Activated T-cell treated with anti-CD3 and anti-CD28 coated beads, Interleukin-2, amount 50 U/mL, for 24 hours (primary cell): ENCODE measurements at regions not wholly inside any gene's neighbourhood (a gene's known extent, or its start where the extent isn't known, plus 50 kb on each side); places are given as distances from the start of the nearest gene placed in this dataset.

Experiments
- DNase-seq: peaks from one replicate; pipeline ENCODE4 v3.0.0-alpha.2; 2020
- H3K27ac Mint-ChIP-seq: 2 replicates; pipeline ENCODE4 v1.8.0; 2020; ENCODE audit warnings: mild to moderate bottlenecking, mixed read lengths
- H3K27me3 Mint-ChIP-seq: 2 replicates; pipeline ENCODE4 v1.8.0; 2020; ENCODE audit warnings: mixed read lengths
- H3K36me3 Mint-ChIP-seq: 2 replicates; pipeline ENCODE4 v1.8.0; 2020; ENCODE audit warnings: low read depth, mixed read lengths
- H3K4me1 Mint-ChIP-seq: 2 replicates; pipeline ENCODE4 v1.8.0; 2020; ENCODE audit warnings: low read depth, mixed read lengths
- H3K4me3 Mint-ChIP-seq: 2 replicates; pipeline ENCODE4 v1.8.0; 2020; ENCODE audit warnings: mild to moderate bottlenecking, moderate library complexity, mixed read lengths
- H3K9me3 Mint-ChIP-seq: 2 replicates; pipeline ENCODE4 v1.8.0; 2020; ENCODE audit warnings: mixed read lengths

- Mint-ChIP-seq H3K36me3 (no peaks in the 10 kb centered on the region), H3K4me3 (no peak overlapping the region), H3K4me1 (peaks cover 9% of the 10 kb centered on the region), H3K27ac (no peak overlapping the region), H3K9me3 (no peaks in the 10 kb centered on the region), H3K27me3 (no peaks in the 10 kb centered on the region)
- no peak for DNase-seq
Measured at GRCh38 chr2:171235262-171235881, 74.7 kb upstream of the TLK1 start.

DNA sequence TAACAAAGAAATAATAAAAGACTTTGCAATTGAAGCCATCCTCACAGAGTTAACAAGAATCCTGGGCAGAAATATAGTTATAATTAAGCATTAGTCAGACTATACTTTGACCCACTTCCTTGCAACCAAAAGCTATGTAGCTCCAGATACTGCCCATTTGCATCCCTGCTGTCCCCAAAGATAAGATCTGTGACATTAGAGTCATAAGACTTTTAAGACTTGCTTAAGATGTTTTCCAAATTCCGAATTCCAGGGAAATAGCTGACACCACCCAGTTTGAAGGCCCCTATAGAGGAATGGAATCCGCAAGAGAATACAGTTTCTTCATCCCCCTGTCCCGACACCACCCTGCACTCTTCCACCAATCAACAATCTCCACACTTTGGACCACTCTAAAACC lies 69.5 kb upstream of the TLK1 start:
- Mint-ChIP-seq H3K36me3 (no peaks in the 10 kb centered on the region), H3K4me3 (no peak overlapping the region), H3K27me3 (no peaks in the 10 kb centered on the region), H3K4me1 (peaks cover 6% of the 10 kb centered on the region), H3K9me3 (no peaks in the 10 kb centered on the region), H3K27ac (no peak overlapping the region)
- no peak for DNase-seq

GRCh38 chr2:171228826-171229225 lies 68.1 kb upstream of the TLK1 start:
- Mint-ChIP-seq H3K4me1 (peaks cover 11% of the 10 kb centered on the region), H3K27me3 (peaks cover 2% of the 10 kb centered on the region), H3K36me3 (no peaks in the 10 kb centered on the region), H3K9me3 (peaks cover 4% of the 10 kb centered on the region), H3K27ac (no peak overlapping the region), H3K4me3 (no peak overlapping the region)
- DNase-seq = no peak

GRCh38 chr2:171227066-171227782 lies 66.5 kb upstream of the TLK1 start:
- H3K27ac Mint-ChIP-seq = no peak overlapping the region
- no peaks in the 10 kb centered on the region for H3K36me3 Mint-ChIP-seq
- no peak overlapping the region for H3K4me3 Mint-ChIP-seq
- no peak for DNase-seq
- peaks cover 5% of the 10 kb centered on the region for H3K9me3 Mint-ChIP-seq
- peaks cover 3% of the 10 kb centered on the region for H3K27me3 Mint-ChIP-seq
- peaks cover 11% of the 10 kb centered on the region for H3K4me1 Mint-ChIP-seq

DNA sequence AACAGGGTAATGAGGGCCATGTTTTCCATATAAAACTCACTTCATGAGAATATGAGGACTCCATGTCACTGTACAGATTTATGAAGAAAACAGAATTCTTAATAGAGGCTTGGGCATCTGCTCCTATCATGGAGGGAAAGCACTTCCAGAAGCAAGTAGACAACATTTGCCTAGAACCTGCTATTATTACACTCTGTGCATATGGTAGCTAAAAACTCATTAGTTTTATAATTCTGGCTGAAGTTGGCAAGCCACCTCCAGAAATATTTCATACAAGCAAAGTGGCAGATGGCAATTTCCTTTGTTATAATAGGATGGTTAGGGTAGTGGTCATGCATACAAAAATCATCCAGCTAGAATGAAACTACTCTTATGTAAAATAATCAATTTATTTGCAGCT lies 65.8 kb upstream of the TLK1 start:
- H3K4me1 Mint-ChIP-seq = peaks cover 11% of the 10 kb centered on the region
- H3K27me3 Mint-ChIP-seq = peaks cover 3% of the 10 kb centered on the region
- H3K4me3 Mint-ChIP-seq = no peak overlapping the region
- DNase-seq = no peak
- H3K9me3 Mint-ChIP-seq = peaks cover 5% of the 10 kb centered on the region
- H3K36me3 Mint-ChIP-seq = no peaks in the 10 kb centered on the region
- no peak overlapping the region for H3K27ac Mint-ChIP-seq

DNA sequence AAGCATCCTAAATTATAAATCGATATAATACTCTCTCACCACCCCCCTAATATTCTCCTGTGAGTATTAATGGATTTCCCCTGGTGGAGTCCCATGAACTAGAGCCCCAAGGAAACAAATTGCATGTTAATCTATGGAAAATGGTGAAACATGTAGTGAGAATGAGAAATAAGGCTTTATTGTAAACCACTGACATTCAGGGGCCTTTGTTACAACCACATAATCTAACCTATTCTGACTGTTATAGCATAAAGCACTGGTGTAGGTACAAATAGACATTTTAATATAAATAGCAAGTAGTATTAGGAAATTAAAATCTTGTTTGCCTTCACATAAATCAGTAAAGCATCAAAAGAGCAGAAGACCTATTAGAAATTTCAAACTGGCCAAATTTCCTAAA lies 65.3 kb upstream of the TLK1 start:
- no peak overlapping the region for H3K4me3 Mint-ChIP-seq
- H3K27ac Mint-ChIP-seq = no peak overlapping the region
- H3K36me3 Mint-ChIP-seq = no peaks in the 10 kb centered on the region
- DNase-seq = no peak
- peaks cover 3% of the 10 kb centered on the region for H3K27me3 Mint-ChIP-seq
- H3K9me3 Mint-ChIP-seq = peaks cover 5% of the 10 kb centered on the region
- H3K4me1 Mint-ChIP-seq = peaks cover 11% of the 10 kb centered on the region

GRCh38 chr2:171225302-171225980 lies 64.7 kb upstream of the TLK1 start:
- Mint-ChIP-seq H3K27ac (no peak overlapping the region), H3K27me3 (peaks cover 3% of the 10 kb centered on the region), H3K9me3 (peaks cover 5% of the 10 kb centered on the region), H3K36me3 (no peaks in the 10 kb centered on the region), H3K4me3 (no peak overlapping the region), H3K4me1 (peaks cover 11% of the 10 kb centered on the region)
- no peak for DNase-seq

GRCh38 chr2:171217330-171217729 lies 56.6 kb upstream of the TLK1 start:
- Mint-ChIP-seq H3K27me3 (no peaks in the 10 kb centered on the region), H3K9me3 (peaks cover 6% of the 10 kb centered on the region), H3K27ac (no peak overlapping the region), H3K4me1 (peaks cover 7% of the 10 kb centered on the region), H3K36me3 (no peaks in the 10 kb centered on the region), H3K4me3 (no peak overlapping the region)
- DNase-seq = no peak

DNA sequence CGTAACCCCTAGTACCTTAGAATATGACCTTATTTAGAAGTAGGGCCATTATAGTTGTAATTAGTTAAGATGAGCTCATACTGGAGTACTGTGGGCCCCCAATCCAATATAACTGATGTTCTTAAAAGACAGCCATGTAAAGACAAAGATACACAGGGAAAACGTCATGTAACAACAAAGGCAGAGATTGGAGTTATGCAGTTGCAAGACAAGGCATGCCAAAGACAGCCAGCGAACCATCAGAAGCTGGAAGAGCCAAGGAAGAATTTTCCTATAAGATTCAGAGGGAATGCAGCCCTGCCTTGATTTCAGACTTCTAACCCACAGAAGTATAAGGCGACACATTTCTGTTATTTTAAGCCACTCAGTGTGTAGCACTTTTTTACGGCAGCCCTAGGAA lies 55.9 kb upstream of the TLK1 start:
- Mint-ChIP-seq H3K27me3 (no peaks in the 10 kb centered on the region), H3K9me3 (peaks cover 6% of the 10 kb centered on the region), H3K4me3 (no peak overlapping the region), H3K27ac (no peak overlapping the region), H3K4me1 (peaks cover 9% of the 10 kb centered on the region), H3K36me3 (no peaks in the 10 kb centered on the region)
- no peak for DNase-seq

DNA sequence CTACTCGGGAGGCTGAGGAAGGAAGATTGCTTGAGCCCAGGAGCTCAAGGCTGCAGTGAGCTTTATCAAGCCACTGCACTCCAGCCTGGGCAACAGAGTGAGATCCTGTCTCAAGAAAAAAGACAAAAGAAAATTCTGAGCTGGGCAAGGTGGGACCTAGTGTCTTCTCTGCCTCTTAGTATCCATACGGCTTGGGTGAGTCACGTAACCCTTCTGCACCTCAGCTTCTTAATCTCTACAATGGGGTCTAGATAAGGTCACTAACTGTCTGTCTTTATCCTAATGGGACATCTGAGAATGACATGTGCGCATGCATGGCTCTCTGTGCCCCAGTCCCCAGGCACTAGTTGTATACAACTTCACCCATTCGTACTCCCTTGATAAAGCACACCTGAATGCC lies 53.4 kb upstream of the TLK1 start:
- Mint-ChIP-seq H3K4me1 (peaks cover 22% of the 10 kb centered on the region), H3K4me3 (no peak overlapping the region), H3K9me3 (peaks cover 4% of the 10 kb centered on the region), H3K27me3 (no peaks in the 10 kb centered on the region), H3K36me3 (no peaks in the 10 kb centered on the region), H3K27ac (no peak overlapping the region)
- no peak for DNase-seq

- peak overlapping the region; percentile 90 for H3K27ac Mint-ChIP-seq
- no peaks in the 10 kb centered on the region for H3K9me3 Mint-ChIP-seq
- peak overlapping the region; percentile 48 for H3K4me3 Mint-ChIP-seq
- no peaks in the 10 kb centered on the region for H3K36me3 Mint-ChIP-seq
- peaks cover 30% of the 10 kb centered on the region for H3K4me1 Mint-ChIP-seq
- DNase-seq = peak; percentile 34
- H3K27me3 Mint-ChIP-seq = no peaks in the 10 kb centered on the region
Measured at GRCh38 chr2:171210864-171211431, 50.3 kb upstream of the TLK1 start.
